NCI-H69 (cell line): ENCODE measurements at regions not wholly inside any gene's neighbourhood (a gene's known extent, or its start where the extent isn't known, plus 50 kb on each side); places are given as distances from the start of the nearest gene placed in this dataset.
"Not testable (repeated sequence)": the region's sequence is repeated elsewhere in the genome, so short reads cannot be mapped to it uniquely, and the experiment has no call there.

ENCODE experiments used
- DNase-seq: peaks from one replicate; lab custom pipeline; 2025; lab: John Stamatoyannopoulos, UW

DNA sequence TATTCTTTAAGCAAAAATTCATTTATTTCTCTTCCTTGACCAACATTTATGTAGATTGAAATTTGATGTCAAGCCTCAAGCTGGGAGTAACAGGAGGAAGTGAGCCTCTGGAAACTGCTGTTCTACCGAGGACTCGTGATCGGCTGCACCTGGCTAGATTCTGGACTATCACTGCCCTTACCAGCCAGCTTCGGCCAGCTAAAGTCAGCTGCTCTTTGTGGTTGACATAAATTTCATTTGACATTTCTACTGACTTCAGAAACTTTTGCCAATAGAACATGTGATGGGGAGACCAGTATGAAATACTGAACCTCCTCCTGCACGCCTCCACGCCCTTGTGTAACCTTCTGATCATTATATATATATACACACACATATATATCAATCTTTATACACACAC is 74.2 kb upstream of the RGPD5 start:
- DNase-seq, result no peak

DNA sequence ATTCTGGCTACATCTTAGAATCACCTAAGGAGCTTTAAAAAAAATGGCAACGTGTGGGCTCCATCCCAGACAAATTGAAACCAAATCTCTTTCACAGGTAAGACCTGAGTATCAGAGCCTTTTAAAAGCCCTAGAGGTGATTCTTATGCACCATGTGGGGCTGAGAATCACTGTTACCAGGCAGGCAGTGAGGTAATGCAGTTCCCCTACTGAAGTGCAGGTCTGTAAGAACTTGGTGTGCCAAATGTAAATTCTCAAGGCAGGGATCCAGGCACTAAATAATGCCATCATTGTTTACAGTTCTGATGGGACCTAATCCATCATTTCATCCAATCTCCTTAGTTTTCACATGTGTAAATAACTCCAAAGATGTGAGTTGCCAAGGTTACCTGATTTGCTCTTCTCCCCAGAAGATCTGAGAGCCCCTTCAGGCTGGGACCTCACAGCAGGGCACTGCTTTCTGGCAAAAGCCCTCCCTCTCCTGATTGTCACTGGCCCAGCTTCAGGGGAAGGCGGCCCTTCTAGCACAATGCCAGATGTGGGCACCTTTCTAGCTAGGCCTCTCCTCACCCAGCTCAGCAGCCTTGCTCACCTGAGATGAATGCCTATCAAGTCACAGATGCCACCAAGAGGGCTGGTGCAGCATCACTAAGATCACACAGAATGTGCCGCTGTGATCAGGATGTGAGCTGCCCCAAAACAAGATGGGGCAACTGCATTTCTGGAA is 73.6 kb upstream of the RGPD5 start:
- peak; percentile 4 for DNase-seq

GRCh38 chr2:109721135-109721534 is 73.0 kb upstream of the RGPD5 start:
- no peak for DNase-seq

DNA sequence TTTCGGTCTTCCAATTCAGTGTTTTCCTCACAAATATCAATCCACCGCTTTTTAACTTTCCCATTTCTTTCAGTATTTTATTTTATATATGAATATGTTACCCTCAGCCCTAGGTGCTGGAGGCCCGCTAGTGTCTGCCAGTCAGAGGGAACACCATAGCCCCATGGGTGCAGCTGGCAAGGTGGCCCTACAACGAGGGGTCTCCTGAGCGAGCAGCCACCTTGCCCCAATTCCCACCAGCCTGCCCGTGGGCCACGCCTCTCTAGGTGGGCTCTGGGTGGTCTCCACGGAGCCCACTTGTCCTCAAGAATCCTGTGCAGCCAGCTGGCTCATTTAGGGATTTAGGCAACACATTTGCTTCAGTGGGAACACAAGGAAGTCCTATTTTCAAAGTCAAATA is 72.5 kb upstream of the RGPD5 start:
- DNase-seq, result no peak

GRCh38 chr2:109722026-109722425 is 72.1 kb upstream of the RGPD5 start:
- peak; percentile 2 for DNase-seq

- not testable (repeated sequence) for DNase-seq
Measured at GRCh38 chr2:109722640-109723039, 71.5 kb upstream of the RGPD5 start.

GRCh38 chr2:109723153-109723552 is 71.0 kb upstream of the RGPD5 start:
- not testable (repeated sequence) for DNase-seq

GRCh38 chr2:109724533-109725460 is 69.3 kb upstream of the RGPD5 start:
- DNase-seq, result no peak

DNA sequence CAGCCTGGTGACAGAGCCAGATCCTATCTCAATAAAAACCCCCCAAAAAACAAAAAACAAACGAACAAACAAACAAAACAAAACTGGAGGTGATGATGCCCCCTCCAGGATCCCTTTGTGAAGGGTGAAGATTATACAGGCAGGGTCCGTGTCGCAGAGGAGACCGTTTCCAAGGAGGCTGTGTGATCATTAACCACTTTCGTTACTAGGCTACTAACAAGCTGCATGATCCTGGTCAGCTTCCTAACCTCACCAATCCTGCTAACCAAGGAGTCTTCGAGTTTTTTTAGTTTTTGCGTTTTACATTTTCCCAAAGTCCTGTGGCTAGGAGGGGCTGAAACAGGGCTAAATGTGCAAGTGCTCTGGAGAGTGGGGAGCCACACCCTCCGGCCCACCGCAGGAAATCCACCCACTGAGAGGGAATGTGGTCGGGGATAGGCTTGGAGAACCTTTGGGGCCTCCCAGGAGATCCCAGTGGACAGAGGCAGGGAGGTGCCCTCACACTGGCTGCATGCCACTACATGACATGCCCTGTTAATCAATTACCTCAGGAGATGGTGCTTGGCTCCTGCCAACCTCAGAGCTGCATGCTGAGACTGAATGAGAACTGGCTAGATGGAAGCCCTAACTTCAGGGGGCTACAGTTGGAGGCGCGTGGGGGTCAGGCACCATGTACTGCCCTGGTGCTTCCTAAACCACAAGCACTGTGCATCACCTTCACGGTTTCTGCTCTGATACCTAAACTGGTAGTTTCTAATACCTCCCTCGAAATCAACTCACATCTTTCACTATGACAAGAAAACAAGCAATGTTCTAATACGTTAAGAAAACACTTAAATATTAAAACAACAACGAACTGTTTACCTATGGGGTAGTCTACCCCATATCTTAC is 67.5 kb upstream of the RGPD5 start:
- no peak for DNase-seq

DNA sequence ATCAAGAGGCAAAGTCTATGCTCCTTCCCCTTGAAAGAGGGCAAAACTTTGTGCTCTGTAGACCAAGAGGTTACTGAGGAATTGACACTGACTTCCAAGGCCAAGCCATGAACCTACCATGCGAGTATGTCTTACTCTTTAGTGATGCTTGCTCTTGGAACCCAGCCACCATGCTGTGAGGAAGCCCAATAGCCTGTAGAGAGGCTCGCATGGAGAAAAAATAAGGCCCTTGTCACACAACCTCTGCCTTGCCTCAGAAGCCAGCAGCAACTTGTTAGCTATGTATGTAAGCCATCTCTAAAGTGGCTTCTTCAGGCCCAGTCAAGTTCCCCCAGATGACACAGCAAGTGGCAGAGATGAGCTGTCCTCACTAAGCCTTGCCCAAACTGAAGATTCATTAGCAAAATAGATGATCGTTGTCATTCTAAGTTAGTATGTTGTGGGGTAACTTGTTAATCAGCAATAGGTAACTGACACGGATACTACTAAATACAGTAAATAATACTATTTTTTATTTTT is 66.1 kb upstream of the RGPD5 start:
- no peak for DNase-seq

DNA sequence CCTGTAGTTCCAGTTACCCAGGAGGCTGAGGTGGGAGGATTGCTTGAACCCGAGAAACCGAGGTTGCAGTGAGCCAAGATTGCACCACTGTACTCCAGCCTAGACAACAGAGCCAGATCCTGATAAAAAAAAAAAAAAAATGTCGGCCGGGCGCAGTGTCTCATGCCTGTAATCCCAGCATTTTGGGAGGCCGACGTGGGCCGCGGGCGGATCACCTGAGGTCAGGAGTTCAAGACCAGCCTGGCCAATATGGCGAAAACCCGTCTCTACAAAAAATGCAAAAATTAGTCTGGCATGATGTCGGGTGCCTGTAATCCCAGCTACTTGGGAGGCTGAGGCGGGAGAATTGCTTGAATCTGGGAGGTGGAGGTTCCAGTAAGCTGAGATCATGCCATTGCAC is 60.4 kb upstream of the RGPD5 start:
- not testable (repeated sequence) for DNase-seq

- DNase-seq, result peak; percentile 46
Measured at GRCh38 chr2:109736177-109736827, 57.8 kb upstream of the RGPD5 start.
